Transverse colon (tissue), 4 donors: ENCODE measurements at regions not wholly inside any gene's neighbourhood (a gene's known extent, or its start where the extent isn't known, plus 50 kb on each side); places are given as distances from the start of the nearest gene placed in this dataset.
A peak's percentile ranks its signal among the peaks of the same experiment; 100 is the strongest.

ENCODE experiments used
- DNase-seq: peaks from one replicate; pipeline ENCODE4 v3.0.0-alpha.2; 2019
- H3K27ac ChIP-seq, 4 donors: fragments of 200-600 bp; sonication (generic); 2 replicates each; pipeline ENCODE4 v1.5.1; 2016 to 2018; ENCODE audit warnings: inconsistent platforms in 4 of 4
- H3K27me3 ChIP-seq: fragments of 200-600 bp; sonication (generic); 2 replicates; pipeline ENCODE4 v1.5.1; 2017; ENCODE audit warnings: inconsistent platforms
- H3K36me3 ChIP-seq, 4 donors: fragments of 200-600 bp; sonication (generic); 2 replicates each; pipeline ENCODE4 v1.5.1; 2017 to 2019; ENCODE audit warnings: inconsistent platforms in 4 of 4
- H3K4me1 ChIP-seq, 4 donors: fragments of 200-600 bp; sonication (generic); 2 replicates each; pipeline ENCODE4 v1.5.1; 2017 to 2020; ENCODE audit warnings: inconsistent platforms in 4 of 4
- H3K4me3 ChIP-seq, 4 donors: fragments of 200-600 bp; sonication (generic); 1 replicate in 1 of 4; 2 replicates in 3 of 4; pipeline versions ENCODE4 v1.5.1 to v1.6.1; 2017 to 2019; ENCODE audit warnings: inconsistent platforms in 4 of 4
- H3K9me3 ChIP-seq, 2 donors: fragments of 200-600 bp; sonication (generic); 2 replicates each; pipeline ENCODE4 v1.5.1; 2017 to 2019; ENCODE audit warnings: inconsistent platforms in 2 of 2
- EP300 ChIP-seq: sonication (generic); formaldehyde crosslinking; IDR thresholded peaks from one replicate; pipeline ENCODE4 v1.6.1; 2017; ENCODE audit warnings: antibody characterized with exemption, low read depth
- POLR2A ChIP-seq: fragments of 450-650 bp; IDR thresholded peaks from one replicate; pipeline ENCODE4 v1.6.1; 2016; ENCODE audit warnings: antibody characterized with exemption, mild to moderate bottlenecking, moderate library complexity
- POLR2AphosphoS5 ChIP-seq, 3 donors: sonication (generic); formaldehyde crosslinking; IDR thresholded peaks; one replicate each; pipeline ENCODE4 v1.6.1; 2016; ENCODE audit warnings: antibody characterized with exemption in 3 of 3
- WGBS, 2 donors: methylation state at CpG; one replicate each; pipeline ENCODE4 v1.1.5; 2018; ENCODE audit warnings: low coverage in 1 of 2; 5-methylcytosine and 5-hydroxymethylcytosine counted together
- in situ Hi-C, 4 donors: fragments of 200-750 bp; cut with MboI; loops; one replicate each; pipeline versions ENCODE4 v1.15.0 to v1.15.1; 2017; ENCODE audit warnings: low sequenced_read_pairs in 3 of 4, low pct_ligation_motif_present in 1 of 4, low pct_unique_long_range_greater_than_20kb in 1 of 4
- intact Hi-C: fragments of 100-400 bp; cut with DNase I; formaldehyde crosslinking; loops from one replicate; pipeline ENCODE4 v1.15.1; 2023; ENCODE audit warnings: low total_unique reads
- TF ChIP-seq, protein P1 (sequence below), 5 experiments: fragments of 200-600 bp in 3 of 5; fragments of 450-650 bp in 2 of 5; sonication (generic) in 3 of 5; IDR thresholded peaks; 1 replicate in 2 of 5; 2 replicates in 3 of 5; pipeline ENCODE4 v1.5.1; 2016 to 2017; ENCODE audit warnings: antibody characterized with exemption in 5 of 5, inconsistent platforms in 3 of 5, mild to moderate bottlenecking in 2 of 5, moderate library complexity in 1 of 5

DNA sequence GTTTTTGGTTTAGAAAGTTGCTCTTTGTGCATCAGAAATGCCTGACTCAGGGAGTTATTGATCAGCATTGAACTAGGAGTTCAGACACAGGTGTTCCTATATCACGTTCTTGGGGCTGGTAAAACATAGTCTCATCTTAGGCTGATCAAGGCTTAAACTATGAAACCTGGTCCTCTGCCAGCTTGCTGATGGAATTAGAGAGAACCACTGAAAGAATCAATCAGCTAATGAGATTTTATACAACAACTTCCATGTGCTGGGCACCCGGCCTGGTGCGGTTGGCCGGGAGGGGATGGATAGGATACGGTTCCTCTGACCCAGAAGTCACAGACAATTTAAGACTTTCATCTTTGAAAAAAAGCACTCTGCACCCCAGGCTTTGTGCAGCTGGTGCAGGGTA lies 164.9 kb downstream of the RDH14 start:
- TF ChIP-seq POLR2AphosphoS5 (IDR thresholded peaks at IDR 0.05) = no peak
- TF ChIP-seq, protein P1, sequence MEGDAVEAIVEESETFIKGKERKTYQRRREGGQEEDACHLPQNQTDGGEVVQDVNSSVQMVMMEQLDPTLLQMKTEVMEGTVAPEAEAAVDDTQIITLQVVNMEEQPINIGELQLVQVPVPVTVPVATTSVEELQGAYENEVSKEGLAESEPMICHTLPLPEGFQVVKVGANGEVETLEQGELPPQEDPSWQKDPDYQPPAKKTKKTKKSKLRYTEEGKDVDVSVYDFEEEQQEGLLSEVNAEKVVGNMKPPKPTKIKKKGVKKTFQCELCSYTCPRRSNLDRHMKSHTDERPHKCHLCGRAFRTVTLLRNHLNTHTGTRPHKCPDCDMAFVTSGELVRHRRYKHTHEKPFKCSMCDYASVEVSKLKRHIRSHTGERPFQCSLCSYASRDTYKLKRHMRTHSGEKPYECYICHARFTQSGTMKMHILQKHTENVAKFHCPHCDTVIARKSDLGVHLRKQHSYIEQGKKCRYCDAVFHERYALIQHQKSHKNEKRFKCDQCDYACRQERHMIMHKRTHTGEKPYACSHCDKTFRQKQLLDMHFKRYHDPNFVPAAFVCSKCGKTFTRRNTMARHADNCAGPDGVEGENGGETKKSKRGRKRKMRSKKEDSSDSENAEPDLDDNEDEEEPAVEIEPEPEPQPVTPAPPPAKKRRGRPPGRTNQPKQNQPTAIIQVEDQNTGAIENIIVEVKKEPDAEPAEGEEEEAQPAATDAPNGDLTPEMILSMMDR (IDR thresholded peaks at IDR 0.05) = no peak
- TF ChIP-seq EP300 = no peak
- TF ChIP-seq POLR2A = no peak

DNA sequence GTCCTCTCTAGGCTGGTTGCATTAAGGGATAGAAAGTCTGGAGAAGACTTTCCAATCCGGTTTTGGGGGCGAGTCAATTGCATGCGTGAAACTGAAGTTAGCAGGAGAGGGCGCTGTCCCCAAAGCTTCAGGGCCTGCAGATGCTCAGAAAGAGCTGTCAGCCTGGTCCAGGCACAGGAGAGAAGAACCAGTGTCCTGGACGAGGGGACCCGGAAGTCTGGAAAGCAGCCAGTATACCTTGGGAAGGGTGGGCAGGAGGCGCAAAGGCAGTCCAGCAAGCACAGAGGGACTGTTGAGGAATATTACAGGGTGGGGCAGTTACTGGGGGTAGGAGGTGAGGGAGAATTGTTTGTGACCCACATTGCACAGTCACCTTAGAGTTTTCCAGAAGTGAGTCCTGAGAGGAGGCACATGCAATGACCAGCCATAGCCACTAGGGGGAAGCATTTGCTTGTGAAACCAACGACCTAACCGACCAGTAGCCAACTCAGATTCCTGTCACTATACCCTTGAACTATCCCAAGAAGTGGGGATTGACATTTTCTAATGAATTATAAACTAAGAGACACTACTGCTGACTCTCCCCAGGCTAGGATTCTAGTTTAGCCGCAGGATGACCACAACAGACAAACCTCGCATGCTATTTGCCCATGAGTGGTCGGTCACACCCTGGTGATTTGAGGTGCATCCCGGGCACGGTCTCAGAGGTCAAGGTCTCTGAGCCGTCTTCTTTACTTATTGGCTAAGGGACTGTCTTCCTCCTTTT lies 172.8 kb downstream of the RDH14 start:
- Histone ChIP-seq H3K27ac (peak overlapping the region in 2 of 4 donors; percentile 12 to 69), H3K36me3 (no peaks in the 10 kb centered on the region), H3K4me3 (no peak overlapping the region), H3K4me1 (no peaks in the 10 kb centered on the region), H3K9me3 (no peaks in the 10 kb centered on the region), H3K27me3 (no peaks in the 10 kb centered on the region)
- in situ Hi-C loops = loop anchor here in 2 of 4 donors (25.0 kb wide), 2 partner anchors 975 to 1475 kb away; partner anchors contain the start of gene OSR1 (in 1 of the 2)
- intact Hi-C loops = no loop called here
- peak; percentile 78 for DNase-seq
- TF ChIP-seq, protein P1 (IDR thresholded peaks at IDR 0.05) = peak; percentile 87 to 97 (median 92)
- TF ChIP-seq POLR2AphosphoS5 (IDR thresholded peaks at IDR 0.05) (peak in 1 of 3 donors; percentile 10), EP300 (no peak), POLR2A (no peak)
- WGBS, 2 donors = 52 to 70% methylated on average over 6 to 15 of the region's 15 CpGs

More for the DNA sequence above, 164.9 kb downstream of the RDH14 start:
- Histone ChIP-seq H3K4me1 (no peaks in the 10 kb centered on the region), H3K27me3 (no peaks in the 10 kb centered on the region), H3K4me3 (no peak overlapping the region), H3K27ac (no peak overlapping the region), H3K9me3 (no peaks in the 10 kb centered on the region), H3K36me3 (no peaks in the 10 kb centered on the region)
- intact Hi-C loops = no loop called here
- in situ Hi-C loops = loop anchor here in 2 of 4 donors (25.0 kb wide), 2 partner anchors 967 to 1467 kb away; partner anchors contain the start of gene OSR1 (in 1 of the 2)
- 84 to 96% methylated on average over 5 of the region's 5 CpGs for WGBS, 2 donors
- DNase-seq = no peak

DNA sequence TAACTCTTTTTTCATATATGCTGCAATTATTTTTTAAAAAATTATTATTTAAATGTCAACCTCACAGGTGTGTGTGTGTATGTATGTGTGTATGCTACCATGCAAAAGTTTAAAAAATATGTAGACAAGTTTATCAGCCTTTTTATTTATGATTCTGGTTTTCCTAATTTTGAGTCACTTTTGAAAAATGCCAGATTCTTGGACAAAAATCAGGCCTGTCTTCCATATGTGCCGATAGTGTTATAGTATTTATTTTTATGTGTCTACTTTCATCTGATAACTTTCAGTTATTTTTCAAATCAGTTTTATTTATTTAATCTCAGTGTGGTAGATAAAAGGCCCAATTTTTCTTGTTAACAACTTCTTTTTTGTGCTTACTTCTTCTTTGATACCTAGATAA lies 176.2 kb downstream of the RDH14 start:
- TF ChIP-seq EP300 (no peak), POLR2AphosphoS5 (IDR thresholded peaks at IDR 0.05) (no peak), POLR2A (no peak)
- TF ChIP-seq, protein P1 (IDR thresholded peaks at IDR 0.05) = no peak
- H3K4me3 ChIP-seq = no peak overlapping the region
- no peaks in the 10 kb centered on the region for H3K36me3 ChIP-seq
- DNase-seq = no peak
- H3K27me3 ChIP-seq = peaks cover 9% of the 10 kb centered on the region
- no peaks in the 10 kb centered on the region for H3K9me3 ChIP-seq
- 75 to 79% methylated on average over 1 of the region's 1 CpG for WGBS, 2 donors
- H3K4me1 ChIP-seq = no peaks in the 10 kb centered on the region
- intact Hi-C loops = no loop called here
- no peak overlapping the region for H3K27ac ChIP-seq
- in situ Hi-C loops = loop anchor here in 2 of 4 donors (25.0 kb wide), 2 partner anchors 978 to 1478 kb away; partner anchors contain the start of gene OSR1 (in 1 of the 2)

DNA sequence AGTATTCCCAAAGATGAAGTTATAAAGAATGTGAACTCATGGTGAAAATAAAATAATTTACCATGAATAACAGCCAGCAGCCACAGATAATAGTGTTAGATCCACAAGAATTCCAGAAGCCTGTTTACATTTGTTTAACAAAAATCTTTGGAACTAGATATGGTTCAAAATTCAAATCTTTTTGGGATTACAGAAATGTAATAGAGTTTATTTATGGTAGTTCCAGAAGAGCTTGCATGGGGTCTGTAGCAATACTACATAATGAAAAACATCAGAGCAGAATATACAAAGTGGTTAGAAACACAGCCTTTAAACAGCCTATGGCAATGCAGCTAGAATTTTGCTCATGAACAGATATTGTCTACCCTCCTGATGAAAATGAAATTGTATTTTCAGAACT lies 179.1 kb downstream of the RDH14 start:
- intact Hi-C loops (no loop called here), in situ Hi-C loops (loop anchor here in 2 of 4 donors (25.0 kb wide), 2 partner anchors 981 to 1481 kb away; partner anchors contain the start of gene OSR1 (in 1 of the 2))
- Histone ChIP-seq H3K4me1 (no peaks in the 10 kb centered on the region), H3K36me3 (no peaks in the 10 kb centered on the region), H3K9me3 (no peaks in the 10 kb centered on the region), H3K4me3 (no peak overlapping the region), H3K27me3 (peaks cover 9% of the 10 kb centered on the region), H3K27ac (no peak overlapping the region)
- no peak for DNase-seq
- TF ChIP-seq POLR2A = no peak
- no peak for TF ChIP-seq POLR2AphosphoS5 (IDR thresholded peaks at IDR 0.05)
- TF ChIP-seq EP300 = no peak
- TF ChIP-seq, protein P1 (IDR thresholded peaks at IDR 0.05) = no peak
